Mucosa of stomach (tissue), 1 donor: ENCODE measurements at regions not wholly inside any gene's neighbourhood (a gene's known extent, or its start where the extent isn't known, plus 50 kb on each side); places are given as distances from the start of the nearest gene placed in this dataset.
"Not testable (repeated sequence)": the region's sequence is repeated elsewhere in the genome, so short reads cannot be mapped to it uniquely, and the experiment has no call there.

Source experiments
- H3K27me3 ChIP-seq: one replicate; pipeline ENCODE4 v1.7.0; 2013; ENCODE audit warnings: mild to moderate bottlenecking, low read length; ENCODE audit not compliant: control insufficient read depth, insufficient read depth
- H3K36me3 ChIP-seq: one replicate; pipeline ENCODE4 v1.7.0; 2013; ENCODE audit warnings: low read length; ENCODE audit not compliant: control insufficient read depth, insufficient read depth
- H3K4me1 ChIP-seq: one replicate; pipeline ENCODE4 v1.7.0; 2013; ENCODE audit warnings: mild to moderate bottlenecking, low read length; ENCODE audit not compliant: control insufficient read depth, insufficient read depth
- H3K4me3 ChIP-seq: one replicate; pipeline ENCODE4 v1.7.0; 2013; ENCODE audit warnings: low read length
- H3K9ac ChIP-seq: one replicate; pipeline ENCODE4 v1.7.0; 2013; ENCODE audit warnings: mild to moderate bottlenecking, low read length, moderate library complexity
- H3K9me3 ChIP-seq: one replicate; pipeline ENCODE4 v1.7.0; 2013; ENCODE audit warnings: mild to moderate bottlenecking, low read length, moderate library complexity; ENCODE audit not compliant: control insufficient read depth
- donor health status: Pancreatic carcinoma.

GRCh38 chr3:69660631-69661030, 78.6 kb upstream of the MITF start:
- H3K9me3 ChIP-seq, result no peaks in the 10 kb centered on the region
- no peaks in the 10 kb centered on the region for H3K27me3 ChIP-seq
- no peaks in the 10 kb centered on the region for H3K4me1 ChIP-seq
- H3K4me3 ChIP-seq, result no peak overlapping the region
- no peaks in the 10 kb centered on the region for H3K36me3 ChIP-seq
- H3K9ac ChIP-seq, result no peak overlapping the region

- Histone ChIP-seq H3K9me3 (no peaks in the 10 kb centered on the region), H3K27me3 (no peaks in the 10 kb centered on the region), H3K4me1 (no peaks in the 10 kb centered on the region), H3K9ac (no peak overlapping the region), H3K4me3 (no peak overlapping the region), H3K36me3 (no peaks in the 10 kb centered on the region)
Measured at GRCh38 chr3:69659180-69659910, 79.9 kb upstream of the MITF start.

GRCh38 chr3:69658514-69659140, 80.6 kb upstream of the MITF start:
- Histone ChIP-seq H3K9me3 (no peaks in the 10 kb centered on the region), H3K4me1 (no peaks in the 10 kb centered on the region), H3K9ac (no peak overlapping the region), H3K4me3 (no peak overlapping the region), H3K27me3 (no peaks in the 10 kb centered on the region), H3K36me3 (no peaks in the 10 kb centered on the region)

- not testable (repeated sequence) for H3K4me1 ChIP-seq
Measured at GRCh38 chr3:69657030-69657429, 82.2 kb upstream of the MITF start.

GRCh38 chr3:69651765-69652164, 87.5 kb upstream of the MITF start:
- Histone ChIP-seq H3K9me3 (no peaks in the 10 kb centered on the region), H3K27me3 (no peaks in the 10 kb centered on the region), H3K36me3 (no peaks in the 10 kb centered on the region), H3K4me1 (no peaks in the 10 kb centered on the region), H3K4me3 (no peak overlapping the region), H3K9ac (no peak overlapping the region)

More at GRCh38 chr3:69657030-69657429, 82.2 kb upstream of the MITF start:
- H3K36me3 ChIP-seq, H3K9me3 ChIP-seq, H3K4me3 ChIP-seq, H3K9ac ChIP-seq, H3K27me3 ChIP-seq: not testable (repeated sequence)

GRCh38 chr3:69650066-69650419, 89.2 kb upstream of the MITF start:
- no peak overlapping the region for H3K4me3 ChIP-seq
- no peaks in the 10 kb centered on the region for H3K36me3 ChIP-seq
- no peaks in the 10 kb centered on the region for H3K4me1 ChIP-seq

GRCh38 chr3:69649120-69650065, 89.9 kb upstream of the MITF start:
- H3K36me3 ChIP-seq, result no peaks in the 10 kb centered on the region
- H3K4me1 ChIP-seq, result no peaks in the 10 kb centered on the region
- H3K9me3 ChIP-seq, result no peaks in the 10 kb centered on the region
- no peak overlapping the region for H3K9ac ChIP-seq
- H3K4me3 ChIP-seq, result no peak overlapping the region
- H3K27me3 ChIP-seq, result no peaks in the 10 kb centered on the region

More at GRCh38 chr3:69650066-69650419, 89.2 kb upstream of the MITF start:
- Histone ChIP-seq H3K9me3 (no peaks in the 10 kb centered on the region), H3K27me3 (no peaks in the 10 kb centered on the region), H3K9ac (no peak overlapping the region)

GRCh38 chr3:69648126-69648525, 91.1 kb upstream of the MITF start:
- H3K4me3 ChIP-seq, result no peak overlapping the region
- no peak overlapping the region for H3K9ac ChIP-seq
- H3K27me3 ChIP-seq, result no peaks in the 10 kb centered on the region
- H3K9me3 ChIP-seq, result no peaks in the 10 kb centered on the region
- H3K4me1 ChIP-seq, result no peaks in the 10 kb centered on the region
- no peaks in the 10 kb centered on the region for H3K36me3 ChIP-seq

- Histone ChIP-seq H3K27me3 (no peaks in the 10 kb centered on the region), H3K9me3 (no peaks in the 10 kb centered on the region), H3K4me3 (no peak overlapping the region), H3K9ac (no peak overlapping the region), H3K4me1 (no peaks in the 10 kb centered on the region), H3K36me3 (no peaks in the 10 kb centered on the region)
Measured at GRCh38 chr3:69647511-69648110, 91.7 kb upstream of the MITF start.

GRCh38 chr3:69647081-69647480, 92.2 kb upstream of the MITF start:
- Histone ChIP-seq H3K4me1 (no peaks in the 10 kb centered on the region), H3K27me3 (no peaks in the 10 kb centered on the region), H3K4me3 (no peak overlapping the region), H3K36me3 (no peaks in the 10 kb centered on the region), H3K9ac (no peak overlapping the region), H3K9me3 (no peaks in the 10 kb centered on the region)

GRCh38 chr3:69646287-69647067, 92.8 kb upstream of the MITF start:
- Histone ChIP-seq H3K4me1 (no peaks in the 10 kb centered on the region), H3K4me3 (no peak overlapping the region), H3K36me3 (no peaks in the 10 kb centered on the region), H3K27me3 (no peaks in the 10 kb centered on the region), H3K9ac (no peak overlapping the region), H3K9me3 (no peaks in the 10 kb centered on the region)
